HEK293T (cell line): ENCODE measurements at regions not wholly inside any gene's neighbourhood (a gene's known extent, or its start where the extent isn't known, plus 50 kb on each side); places are given as distances from the start of the nearest gene placed in this dataset.
A peak's percentile ranks its signal among the peaks of the same experiment; 100 is the strongest.

Experiments
- CTCF ChIA-PET: fragments of 350-600 bp; formaldehyde crosslinking; extraction: SDS; loops from one replicate; lab custom pipeline; 2021; ENCODE audit warnings: antibody characterized with exemption, inconsistent platforms; lab: Yijun Ruan, JAX
- POLR2A ChIA-PET: fragments of 350-600 bp; formaldehyde crosslinking; extraction: SDS; loops from one replicate; lab custom pipeline; 2020; ENCODE audit warnings: antibody characterized with exemption, inconsistent platforms; lab: Yijun Ruan, JAX
- DNase-seq: peaks from one replicate; pipeline ENCODE4 v3.0.0; 2012; ENCODE audit warnings: mixed read lengths; ENCODE audit errors: extremely low spot score
- ARNT ChIP-seq: fragments of 450-650 bp; IDR thresholded peaks from 2 replicates; pipeline ENCODE4 v1.6.1; 2017; ENCODE audit warnings: mild to moderate bottlenecking
- BHLHE40 ChIP-seq: fragments of 450-650 bp; IDR thresholded peaks from 2 replicates; pipeline ENCODE4 v1.6.1; 2016; ENCODE audit warnings: mild to moderate bottlenecking, moderate library complexity, borderline replicate concordance
- CTBP1 ChIP-seq: fragments of 450-650 bp; IDR thresholded peaks from 2 replicates; pipeline ENCODE4 v1.6.1; 2016; ENCODE audit warnings: borderline replicate concordance
- ELF4 ChIP-seq: fragments of 450-650 bp; IDR thresholded peaks from 2 replicates; pipeline ENCODE4 v1.6.1; 2017; ENCODE audit warnings: antibody characterized with exemption
- FOXA1 ChIP-seq: fragments of 450-650 bp; IDR thresholded peaks from 2 replicates; pipeline ENCODE4 v1.6.1; 2016; ENCODE audit warnings: mild to moderate bottlenecking
- FOXK2 ChIP-seq: fragments of 450-650 bp; IDR thresholded peaks from 2 replicates; pipeline ENCODE4 v1.6.1; 2016; ENCODE audit warnings: mild to moderate bottlenecking
- FOXM1 ChIP-seq: fragments of 450-650 bp; IDR thresholded peaks from 2 replicates; pipeline ENCODE4 v1.6.1; 2017; ENCODE audit warnings: mild to moderate bottlenecking, borderline replicate concordance
- HDGF ChIP-seq: fragments of 450-650 bp; IDR thresholded peaks from 2 replicates; pipeline ENCODE4 v1.6.1; 2017; ENCODE audit warnings: antibody characterized with exemption, borderline replicate concordance
- L3MBTL2 ChIP-seq: fragments of 450-650 bp; conservative IDR thresholded peaks from 2 replicates; pipeline ENCODE4 v1.6.1; 2016; ENCODE audit warnings: mild to moderate bottlenecking
- LEF1 ChIP-seq: fragments of 450-650 bp; IDR thresholded peaks from 2 replicates; pipeline ENCODE4 v1.6.1; 2017; ENCODE audit warnings: mild to moderate bottlenecking, borderline replicate concordance
- NFRKB ChIP-seq: fragments of 450-650 bp; IDR thresholded peaks from 2 replicates; pipeline ENCODE4 v1.6.1; 2016; ENCODE audit warnings: mild to moderate bottlenecking, moderate library complexity
- SP1 ChIP-seq: fragments of 450-650 bp; IDR thresholded peaks from 2 replicates; pipeline ENCODE4 v1.6.1; 2017
- SUZ12 ChIP-seq: fragments of 450-650 bp; IDR thresholded peaks from 2 replicates; pipeline ENCODE4 v1.6.1; 2016; ENCODE audit warnings: mild to moderate bottlenecking
- TARDBP ChIP-seq: fragments of 450-650 bp; IDR thresholded peaks from 2 replicates; pipeline ENCODE4 v1.6.1; 2016
- ZNF384 ChIP-seq: fragments of 450-650 bp; IDR thresholded peaks from 2 replicates; pipeline ENCODE4 v1.6.1; 2016
- TF ChIP-seq, protein P1 (sequence below): fragments of 450-650 bp; IDR thresholded peaks from 2 replicates; pipeline ENCODE4 v1.6.1; 2016

- no peak for DNase-seq
- CTCF ChIA-PET = no interaction called here
- TF ChIP-seq ZNF384 = no peak
- TF ChIP-seq, protein P1, sequence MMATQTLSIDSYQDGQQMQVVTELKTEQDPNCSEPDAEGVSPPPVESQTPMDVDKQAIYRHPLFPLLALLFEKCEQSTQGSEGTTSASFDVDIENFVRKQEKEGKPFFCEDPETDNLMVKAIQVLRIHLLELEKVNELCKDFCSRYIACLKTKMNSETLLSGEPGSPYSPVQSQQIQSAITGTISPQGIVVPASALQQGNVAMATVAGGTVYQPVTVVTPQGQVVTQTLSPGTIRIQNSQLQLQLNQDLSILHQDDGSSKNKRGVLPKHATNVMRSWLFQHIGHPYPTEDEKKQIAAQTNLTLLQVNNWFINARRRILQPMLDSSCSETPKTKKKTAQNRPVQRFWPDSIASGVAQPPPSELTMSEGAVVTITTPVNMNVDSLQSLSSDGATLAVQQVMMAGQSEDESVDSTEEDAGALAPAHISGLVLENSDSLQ = no peak
- no peak for TF ChIP-seq L3MBTL2
- no peak for TF ChIP-seq HDGF
- TF ChIP-seq TARDBP = no peak
- TF ChIP-seq BHLHE40 = no peak
- TF ChIP-seq CTBP1 = no peak
- TF ChIP-seq ARNT = no peak
- TF ChIP-seq FOXA1 = no peak
- TF ChIP-seq LEF1 = no peak
These were observed 1526.9 kb upstream of the ACVR2A start for GRCh38 chr2:146317959-146318358.

DNA sequence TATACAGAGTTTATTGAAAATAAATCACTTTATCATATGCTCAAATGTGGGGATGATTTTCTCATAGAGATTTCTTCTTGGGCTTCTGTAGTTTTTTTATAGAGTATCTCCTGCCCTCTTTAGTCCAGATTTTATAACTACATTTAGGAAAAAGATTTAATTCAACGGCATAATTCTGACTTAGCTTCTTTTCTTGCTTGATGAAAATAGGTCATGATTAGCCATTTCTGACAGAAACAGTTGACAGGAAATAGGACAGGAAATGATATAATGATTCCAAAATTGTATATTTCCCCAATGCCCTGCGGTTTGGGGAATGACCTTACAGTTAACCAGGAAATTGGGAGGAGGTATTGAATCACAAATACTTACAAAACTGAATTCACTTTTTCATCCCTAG lies 1531.9 kb upstream of the ACVR2A start:
- DNase-seq = no peak
- ChIA-PET POLR2A (no interaction called here), CTCF (no interaction called here)
- TF ChIP-seq L3MBTL2 = no peak
- no peak for TF ChIP-seq FOXA1
- no peak for TF ChIP-seq BHLHE40
- no peak for TF ChIP-seq FOXK2
- no peak for TF ChIP-seq LEF1
- TF ChIP-seq SUZ12 = no peak
- no peak for TF ChIP-seq SP1
- no peak for TF ChIP-seq ARNT
- TF ChIP-seq CTBP1 = no peak
- TF ChIP-seq TARDBP = no peak
- TF ChIP-seq, protein P1 = no peak
- no peak for TF ChIP-seq FOXM1
- TF ChIP-seq ELF4 = no peak

More at GRCh38 chr2:146317959-146318358, 1526.9 kb upstream of the ACVR2A start:
- POLR2A ChIA-PET = no interaction called here

DNA sequence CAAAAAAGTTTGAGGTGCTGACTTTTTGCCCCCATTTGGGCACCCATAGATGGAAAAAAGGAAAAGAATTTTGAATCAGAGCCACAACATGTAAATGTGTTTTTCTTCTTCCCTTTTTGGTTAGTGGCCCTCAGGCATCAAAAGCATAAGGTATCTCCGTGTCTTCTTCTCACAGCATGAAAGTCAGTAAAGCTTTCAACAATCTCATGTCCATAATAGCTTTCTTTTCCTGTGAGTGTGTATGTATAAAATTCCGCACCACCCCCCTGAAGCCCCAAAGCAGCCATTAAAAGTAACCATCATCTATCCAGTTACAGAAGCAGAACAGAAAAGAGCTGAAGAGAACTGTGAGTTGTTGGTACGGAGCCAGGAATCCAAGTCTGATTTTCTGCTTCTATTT lies 1539.7 kb upstream of the ACVR2A start:
- TF ChIP-seq CTBP1 (peak; percentile 82), LEF1 (0 out of 2 replicates have a peak, but pooled peaks have one; percentile 33), FOXM1 (no peak), L3MBTL2 (0 out of 2 replicates have a peak, but pooled peaks have one; percentile 24)
- ChIA-PET POLR2A (no interaction called here), CTCF (no interaction called here)
- peak; percentile 28 for DNase-seq

DNA sequence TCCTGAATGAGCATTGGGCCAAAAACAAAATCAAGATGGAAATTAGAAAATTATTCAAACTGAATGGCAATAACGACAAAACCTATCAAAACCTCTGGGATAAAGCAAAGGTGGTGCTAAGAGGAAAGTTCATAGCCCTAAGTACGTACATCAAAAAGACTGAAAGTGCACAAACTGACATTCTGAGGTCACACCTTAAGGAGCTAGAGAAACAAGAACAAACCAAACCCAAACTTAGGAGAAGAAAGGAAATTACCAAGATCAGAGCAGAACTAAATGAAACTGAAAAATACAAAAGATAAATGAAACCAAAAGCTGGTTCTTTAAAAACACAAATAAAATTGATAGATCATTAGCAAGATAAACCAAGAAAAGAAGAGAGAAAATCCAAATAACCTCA lies 1543.5 kb upstream of the ACVR2A start:
- ChIA-PET POLR2A (no interaction called here), CTCF (no interaction called here)
- TF ChIP-seq ELF4 = no peak
- TF ChIP-seq FOXA1 = no peak
- TF ChIP-seq, protein P1 = no peak
- no peak for TF ChIP-seq FOXK2
- no peak for TF ChIP-seq SUZ12
- no peak for TF ChIP-seq ZNF384
- no peak for TF ChIP-seq HDGF
- TF ChIP-seq NFRKB = no peak
- TF ChIP-seq L3MBTL2 = no peak
- TF ChIP-seq TARDBP = no peak
- no peak for TF ChIP-seq BHLHE40
- no peak for TF ChIP-seq LEF1
- no peak for TF ChIP-seq CTBP1
- no peak for TF ChIP-seq FOXM1
- TF ChIP-seq SP1 = no peak
- TF ChIP-seq ARNT = no peak
- DNase-seq = no peak

DNA sequence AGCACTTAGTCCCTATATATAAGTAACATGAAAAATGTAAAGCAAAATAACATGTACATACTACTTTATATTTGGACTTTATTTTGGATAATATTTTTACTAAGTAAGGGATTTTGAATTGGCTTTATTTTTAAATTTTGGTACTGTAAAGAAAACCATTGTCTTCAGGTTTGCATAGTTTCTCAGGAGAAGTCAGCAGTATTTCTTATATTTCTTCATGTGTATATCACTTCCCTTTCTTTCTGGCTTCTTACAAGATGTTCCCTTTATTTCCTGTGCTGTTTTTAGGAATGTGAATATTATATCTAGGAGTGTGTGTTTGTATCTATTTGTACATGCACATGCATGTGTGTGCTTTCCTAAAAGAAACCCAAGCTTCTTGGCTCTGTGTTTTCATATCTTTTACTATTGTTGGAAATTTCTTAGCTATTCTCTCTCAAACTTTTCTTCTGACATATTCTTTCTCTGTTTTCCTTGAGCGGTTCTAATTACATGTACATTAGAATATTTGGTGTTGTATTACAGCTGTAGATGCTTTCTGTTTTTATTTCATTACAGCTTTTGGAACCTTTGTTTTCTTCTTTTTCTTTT lies 1549.7 kb upstream of the ACVR2A start:
- ChIA-PET POLR2A (no interaction called here), CTCF (no interaction called here)
- DNase-seq = no peak
- TF ChIP-seq ZNF384 (no peak), BHLHE40 (no peak), LEF1 (no peak), SUZ12 (no peak), ELF4 (no peak), ARNT (no peak), FOXA1 (no peak), TARDBP (no peak), SP1 (no peak)

- TF ChIP-seq ARNT (no peak), NFRKB (no peak), CTBP1 (no peak), ZNF384 (no peak), FOXA1 (no peak), SUZ12 (no peak)
- POLR2A ChIA-PET = no interaction called here
- no peak for DNase-seq
- CTCF ChIA-PET = no interaction called here
These were observed 1557.5 kb upstream of the ACVR2A start for GRCh38 chr2:146287281-146287680.

GRCh38 chr2:146278881-146279280 lies 1565.9 kb upstream of the ACVR2A start:
- CTCF ChIA-PET = no interaction called here
- TF ChIP-seq HDGF (no peak), NFRKB (no peak), CTBP1 (no peak), L3MBTL2 (no peak), TARDBP (no peak), FOXM1 (no peak), ZNF384 (no peak), FOXA1 (no peak), ARNT (no peak), SUZ12 (no peak)
- TF ChIP-seq, protein P1 = no peak

More at GRCh38 chr2:146278881-146279280, 1565.9 kb upstream of the ACVR2A start:
- POLR2A ChIA-PET = no interaction called here
- no peak for DNase-seq
